ENCODE measurements at regions not wholly inside any gene's neighbourhood (a gene's known extent, or its start where the extent isn't known, plus 50 kb on each side); places are given as distances from the start of the nearest gene placed in this dataset.

DNA sequence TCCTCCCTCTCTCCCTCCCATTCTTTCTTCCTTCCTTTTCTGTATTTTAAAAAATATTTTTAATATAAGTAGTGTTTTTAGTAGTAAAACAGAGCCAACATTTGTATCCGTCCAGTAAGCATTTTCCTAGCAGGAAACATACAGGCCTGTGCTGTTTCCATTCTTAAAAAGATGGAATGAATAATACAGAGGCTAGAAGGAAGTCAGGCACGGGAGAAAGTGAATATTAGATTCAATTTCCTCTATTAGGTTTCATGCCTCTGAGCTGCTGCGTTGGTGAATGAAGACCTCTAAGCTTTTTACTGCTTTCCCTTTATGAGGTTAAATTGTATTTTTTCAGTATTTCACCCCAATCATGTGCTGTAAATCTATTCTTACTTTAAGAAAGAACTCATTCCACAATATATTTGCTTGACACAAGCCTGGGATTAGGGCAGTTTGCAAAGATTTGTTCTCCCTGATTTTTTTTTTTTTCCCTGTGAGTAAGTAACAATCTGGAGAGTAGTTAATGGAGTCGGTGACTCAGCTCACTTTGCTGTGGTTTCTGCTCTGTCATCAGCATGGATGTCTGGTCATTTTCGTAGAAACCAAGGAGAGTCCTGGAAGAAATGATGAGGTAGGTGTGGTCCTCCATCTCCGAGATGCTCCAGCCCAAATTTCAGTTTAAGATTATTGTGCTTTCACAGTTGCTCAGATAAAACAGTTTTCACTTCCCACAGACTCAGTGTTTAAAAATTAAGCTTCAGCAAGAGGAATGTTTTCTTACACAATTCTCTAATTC is 76.1 kb upstream of the PITRM1 start:
- DNase-seq = no peak

- no peak for DNase-seq
Measured at GRCh38 chr10:3245395-3245794, 72.8 kb upstream of the PITRM1 start.

- no peak for DNase-seq
Measured at GRCh38 chr10:3241967-3242650, 69.5 kb upstream of the PITRM1 start.

DNA sequence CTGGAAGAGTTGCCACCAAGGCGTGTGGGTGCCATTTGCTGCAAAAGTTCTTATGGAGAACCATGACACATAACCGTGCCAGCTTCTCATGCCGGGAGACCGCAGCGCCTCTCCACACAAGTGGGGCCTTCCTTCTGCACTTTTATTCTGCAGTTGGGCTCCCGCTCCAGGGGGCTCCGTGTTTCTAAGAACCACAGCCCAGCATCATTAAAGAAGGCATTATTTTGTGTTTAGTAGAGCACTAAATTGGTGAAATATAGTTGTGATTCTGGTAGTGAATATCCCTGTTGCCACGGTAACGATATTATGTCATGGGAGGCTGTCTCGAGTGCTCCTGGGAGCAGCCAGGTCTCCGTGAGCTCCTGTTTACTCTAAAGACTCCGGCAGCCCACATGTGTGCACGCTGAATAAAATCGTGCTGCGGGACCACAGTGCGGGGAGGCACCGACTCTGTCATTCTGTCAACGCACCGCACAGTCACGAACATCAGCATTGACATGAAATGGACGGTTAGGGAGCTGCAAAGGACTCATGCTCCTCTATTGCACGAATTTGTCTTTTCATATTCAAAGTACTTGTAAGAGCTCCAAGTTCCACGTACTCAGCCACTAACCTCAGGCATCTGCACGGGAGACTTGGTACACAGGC is 68.8 kb upstream of the PITRM1 start:
- DNase-seq = no peak

GRCh38 chr10:3239920-3240894 is 67.6 kb upstream of the PITRM1 start:
- DNase-seq = no peak

DNA sequence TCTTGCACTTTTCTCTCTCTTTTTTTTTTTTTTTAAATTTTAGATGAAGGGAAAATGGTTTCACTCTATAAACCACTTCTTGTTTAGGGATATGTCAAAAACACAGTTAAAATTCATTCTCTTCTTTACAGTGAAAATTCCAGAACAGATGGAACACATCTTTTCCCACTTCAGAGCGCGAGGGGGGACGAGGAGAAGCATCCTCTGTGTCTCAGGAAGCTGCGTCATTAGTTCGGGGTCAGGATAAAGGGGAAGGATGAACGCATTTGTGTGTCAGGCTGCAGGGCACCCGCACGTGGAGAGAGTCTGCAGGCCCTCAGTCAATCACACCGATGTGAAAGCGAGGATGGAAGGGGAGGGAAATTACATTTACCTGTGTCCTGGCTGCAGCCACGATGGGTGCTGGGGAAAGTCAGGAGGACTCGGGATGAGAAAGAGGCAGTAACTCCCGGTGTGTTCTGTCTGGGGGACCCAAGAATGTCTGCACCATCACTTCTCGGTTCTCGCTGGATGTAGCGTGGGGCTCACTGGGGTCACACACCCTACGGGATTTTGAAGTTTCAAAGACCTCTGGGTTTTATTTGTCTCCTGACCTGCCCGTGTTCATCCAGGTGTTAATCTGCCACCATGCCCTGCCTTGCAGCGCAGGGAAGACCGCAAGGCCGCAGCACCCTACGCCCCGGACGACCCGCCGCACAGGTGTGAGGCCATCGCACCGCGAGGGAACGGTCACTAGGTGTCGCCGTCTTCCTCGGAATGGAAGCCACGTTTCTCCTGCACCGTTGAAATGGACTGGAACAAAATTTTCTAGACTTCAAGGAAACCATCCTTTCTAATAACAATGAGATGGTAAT is 66.7 kb upstream of the PITRM1 start:
- peak; percentile 28 to 58 (median 48) for DNase-seq

- no peak for DNase-seq
Measured at GRCh38 chr10:3238115-3238871, 65.7 kb upstream of the PITRM1 start.

- no peak for DNase-seq
Measured at GRCh38 chr10:3237530-3237929, 64.9 kb upstream of the PITRM1 start.

DNA sequence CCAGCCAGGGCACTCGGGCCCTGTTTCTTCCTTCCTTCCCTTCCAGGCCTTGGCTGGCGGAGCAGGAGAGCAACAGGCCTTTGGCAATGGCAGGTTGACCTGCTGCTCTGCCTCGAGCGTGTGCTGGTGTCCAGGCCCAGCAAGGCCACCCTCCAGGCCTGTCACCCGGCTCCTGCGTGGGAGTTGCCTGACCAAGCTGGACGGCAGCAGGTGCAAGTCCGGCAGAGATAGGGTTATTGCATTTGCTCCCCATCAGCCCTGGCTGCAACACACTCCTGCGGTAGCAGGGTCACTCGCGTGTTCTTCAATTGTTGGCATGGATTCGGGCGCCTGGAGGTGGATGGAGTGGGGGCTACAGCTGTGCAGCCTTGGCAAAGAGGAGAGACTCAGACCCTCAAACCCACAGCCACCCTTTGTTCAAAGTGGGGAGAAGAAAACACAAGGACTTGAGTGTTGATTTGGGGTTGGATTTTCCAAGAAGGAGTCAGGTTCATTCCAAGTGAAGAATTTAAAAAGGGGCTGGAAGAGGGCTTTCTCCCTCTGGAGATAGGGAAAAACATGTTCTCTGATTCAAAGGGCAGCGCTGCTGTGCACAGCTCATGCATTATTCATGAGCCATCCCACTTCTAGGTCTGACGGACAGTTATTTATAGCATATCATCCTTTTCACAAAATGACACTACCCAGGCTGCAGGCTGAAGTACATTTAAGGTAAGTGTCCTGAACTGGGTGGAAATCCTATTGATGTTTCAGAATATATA is 64.2 kb upstream of the PITRM1 start:
- DNase-seq = no peak

GRCh38 chr10:3235996-3236510 is 63.5 kb upstream of the PITRM1 start:
- no peak for DNase-seq

DNA sequence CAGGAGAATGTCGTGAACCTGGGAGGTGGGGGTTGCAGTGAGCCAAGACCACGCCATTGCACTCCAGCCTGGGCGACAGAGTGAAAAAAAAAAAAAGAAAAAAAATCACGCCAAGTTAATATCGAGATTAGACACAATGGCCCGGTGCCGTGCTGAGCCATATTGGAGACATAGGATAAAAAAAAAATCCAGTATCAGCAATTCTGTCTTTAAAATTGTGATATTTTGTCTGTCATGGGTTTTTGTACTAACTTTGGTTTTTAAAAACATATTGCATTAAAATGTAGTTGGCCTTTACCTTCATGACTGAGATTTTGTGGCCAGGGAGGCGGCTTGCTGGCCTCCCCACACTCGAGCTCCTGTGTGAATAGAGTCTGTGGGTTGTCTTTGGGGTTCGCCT is 62.8 kb upstream of the PITRM1 start:
- DNase-seq = no peak

DNA sequence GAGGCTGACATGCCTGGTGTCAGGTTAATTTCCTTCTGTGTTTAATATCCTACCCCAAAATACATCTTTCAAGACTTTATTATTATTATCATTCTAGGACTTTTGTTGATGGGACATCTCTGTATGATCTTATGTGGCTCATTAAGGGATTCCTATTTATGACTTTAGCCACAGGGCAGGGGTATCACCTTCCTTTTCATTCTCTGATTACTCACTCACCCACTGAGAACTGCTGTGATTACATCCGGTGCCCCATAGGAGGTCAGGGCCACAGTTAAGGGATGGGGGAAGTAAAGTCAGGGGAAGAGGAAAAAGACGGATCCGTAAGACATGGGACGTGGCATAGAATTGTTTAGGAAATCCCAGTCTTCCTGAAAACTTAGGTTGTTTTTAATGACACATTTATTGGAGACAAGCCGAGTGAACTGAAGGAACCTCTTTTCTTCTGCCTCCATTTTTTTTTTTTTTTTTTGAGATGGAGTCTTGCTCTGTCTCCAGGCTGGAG is 61.0 kb upstream of the PITRM1 start:
- no peak for DNase-seq

- DNase-seq = no peak
Measured at GRCh38 chr10:3231951-3232730, 59.6 kb upstream of the PITRM1 start.

- no peak for DNase-seq
Measured at GRCh38 chr10:3229815-3230214, 57.2 kb upstream of the PITRM1 start.

GRCh38 chr10:3228629-3228945 is 56.0 kb upstream of the PITRM1 start:
- no peak for DNase-seq

DNA sequence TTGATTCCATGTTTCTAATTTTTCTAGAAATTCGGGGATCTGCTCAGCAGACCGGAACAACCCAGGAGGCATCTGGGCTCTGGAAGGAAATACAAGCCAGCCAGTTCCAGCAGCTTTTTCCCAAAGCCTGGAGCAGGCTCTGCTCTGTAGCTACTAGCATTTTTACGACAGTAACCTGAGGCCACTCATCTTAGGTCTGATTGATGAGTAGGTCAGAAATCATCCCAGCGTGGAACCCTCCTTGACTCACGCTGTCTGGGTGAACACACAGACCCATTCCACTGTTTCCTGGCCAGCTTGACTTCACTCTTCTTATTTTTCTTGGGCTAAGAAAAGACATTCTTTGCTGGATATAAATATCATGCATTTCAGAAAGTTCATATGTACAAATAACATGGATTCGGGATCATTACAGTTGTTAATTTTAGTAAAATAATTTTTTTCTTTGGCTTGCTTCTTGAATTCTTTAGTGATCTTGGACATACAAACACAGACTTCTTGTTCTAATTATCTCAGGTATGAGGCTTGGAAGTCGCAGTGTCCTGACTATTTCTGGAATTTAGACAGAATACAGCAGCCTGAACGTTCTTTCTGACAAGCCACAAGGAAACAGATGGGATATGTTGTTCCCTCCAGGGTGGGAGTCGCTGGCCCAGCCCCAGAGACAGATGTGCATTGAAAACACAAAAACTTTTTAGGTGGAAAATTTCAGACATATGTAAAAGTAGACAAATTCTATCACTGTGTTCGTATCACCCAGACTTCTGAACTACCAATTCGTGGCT is 54.6 kb upstream of the PITRM1 start:
- DNase-seq = no peak

- no peak for DNase-seq
Measured at GRCh38 chr10:3225561-3225960, 53.0 kb upstream of the PITRM1 start.

DNA sequence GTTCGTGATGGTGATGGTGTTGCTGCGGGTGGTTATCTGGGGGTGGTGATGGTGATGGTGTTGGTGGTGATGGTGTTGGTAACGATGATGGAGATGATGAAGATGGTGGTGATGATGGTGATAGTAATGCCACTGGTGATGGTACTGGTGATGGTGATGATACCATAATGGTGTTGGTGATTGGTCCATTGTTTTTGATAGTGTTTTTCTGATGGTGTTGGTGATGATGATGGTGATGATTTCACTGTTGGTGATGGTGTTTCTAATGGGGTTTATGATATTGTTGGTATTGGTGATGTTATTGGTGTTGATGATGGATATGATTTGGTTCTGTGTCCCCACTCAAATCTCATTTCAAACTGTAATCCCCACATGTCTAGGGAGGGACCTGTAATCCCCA is 51.7 kb upstream of the PITRM1 start:
- DNase-seq = no peak

All from stimulated activated naive CD4-positive, alpha-beta T cell (primary cell).